ENCODE measurements at regions not wholly inside any gene's neighbourhood (a gene's known extent, or its start where the extent isn't known, plus 50 kb on each side); places are given as distances from the start of the nearest gene placed in this dataset.
"Not testable (repeated sequence)": the region's sequence is repeated elsewhere in the genome, so short reads cannot be mapped to it uniquely, and the experiment has no call there.

DNA sequence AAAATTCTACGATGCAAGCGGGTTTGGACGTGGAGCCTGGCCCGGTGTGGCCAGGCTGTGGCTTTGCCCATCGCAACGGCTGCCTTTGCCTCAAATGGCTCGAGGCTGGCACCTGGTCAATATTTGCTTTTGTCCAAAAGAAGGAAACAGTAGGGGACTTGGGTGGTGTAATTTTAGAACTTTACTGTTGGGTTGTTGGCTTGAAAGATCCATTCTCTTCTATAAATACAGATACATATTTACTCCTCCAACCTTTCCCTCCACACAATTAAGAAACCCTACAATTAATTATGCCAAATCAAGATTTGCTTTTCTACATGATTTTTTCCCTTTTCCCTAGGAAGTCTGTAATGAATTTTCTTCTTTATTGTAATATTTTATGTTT lies 249.0 kb upstream of the PLGLB2 start:
- H3K4me1 Mint-ChIP-seq (ENCODE audit: low read depth, unreplicated experiment); H3K27me3 Mint-ChIP-seq (ENCODE audit: insufficient read depth, unreplicated experiment); BruUV-seq (replicated peaks); H3K36me3 ChIP-seq (ENCODE audit: control insufficient read depth, insufficient read depth, low read length); POLR2A ChIA-PET; H3K9me3 ChIP-seq; H3K27me3 ChIP-seq (replicated peaks; ENCODE audit: control insufficient read depth, insufficient read depth, low read length); DNase-seq; H3K4me3 ChIP-seq (ENCODE audit: low read depth, low read length); CTCF ChIA-PET; H3K9me3 Mint-ChIP-seq (ENCODE audit: unreplicated experiment); H3K4me1 ChIP-seq; H3K27ac Mint-ChIP-seq (ENCODE audit: unreplicated experiment); H3K4me3 Mint-ChIP-seq (ENCODE audit: unreplicated experiment); intact Hi-C loops (cut with micrococcal nuclease; ENCODE audit: unreplicated experiment); H3K36me3 Mint-ChIP-seq (ENCODE audit: insufficient read depth, unreplicated experiment): not testable (repeated sequence)

DNA sequence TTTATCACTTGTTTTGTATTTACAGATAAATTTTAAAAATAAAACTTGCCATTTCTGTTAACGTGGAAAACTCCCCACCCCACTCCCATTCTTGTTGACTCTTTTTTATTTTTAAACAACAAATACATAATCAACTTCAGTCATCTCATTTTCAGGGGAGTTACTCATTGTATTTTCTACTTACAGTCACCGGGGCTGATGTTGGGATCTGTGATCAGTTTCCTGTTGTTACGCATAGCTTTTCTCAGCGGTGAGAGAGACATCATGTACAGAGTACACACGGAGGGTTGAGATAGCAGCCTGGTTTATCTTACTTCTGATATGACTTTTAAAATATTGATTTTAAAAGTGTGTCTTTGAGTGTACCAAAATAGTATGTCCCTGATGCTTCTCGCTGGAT lies 248.0 kb upstream of the PLGLB2 start:
- H3K27ac Mint-ChIP-seq (ENCODE audit: unreplicated experiment); H3K36me3 ChIP-seq (ENCODE audit: control insufficient read depth, insufficient read depth, low read length); POLR2A ChIA-PET; intact Hi-C loops (cut with micrococcal nuclease; ENCODE audit: unreplicated experiment); H3K9me3 Mint-ChIP-seq (ENCODE audit: unreplicated experiment); H3K27me3 Mint-ChIP-seq (ENCODE audit: insufficient read depth, unreplicated experiment); BruUV-seq (replicated peaks); H3K4me1 ChIP-seq; H3K4me1 Mint-ChIP-seq (ENCODE audit: low read depth, unreplicated experiment); H3K4me3 Mint-ChIP-seq (ENCODE audit: unreplicated experiment); H3K27me3 ChIP-seq (replicated peaks; ENCODE audit: control insufficient read depth, insufficient read depth, low read length); H3K9me3 ChIP-seq; CTCF ChIA-PET; H3K4me3 ChIP-seq (ENCODE audit: low read depth, low read length); H3K36me3 Mint-ChIP-seq (ENCODE audit: insufficient read depth, unreplicated experiment); DNase-seq: not testable (repeated sequence)

DNA sequence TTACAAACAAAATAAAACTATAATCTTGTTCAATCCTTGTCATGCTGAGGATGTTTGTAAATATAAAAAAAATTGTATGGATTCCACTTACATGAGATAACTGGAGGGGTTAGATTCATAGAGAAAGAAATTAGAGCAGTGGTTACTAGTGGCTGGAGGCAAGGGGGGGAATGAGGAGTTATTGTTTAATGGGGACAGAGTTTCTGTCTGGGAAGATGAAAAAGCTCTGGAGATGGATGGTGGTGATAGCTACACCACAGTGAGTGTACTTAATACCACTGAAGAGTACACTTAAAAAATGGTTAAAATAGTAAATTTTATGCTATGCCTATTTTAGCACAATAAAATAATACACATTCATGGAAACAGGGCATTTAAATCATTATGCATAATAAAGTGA lies 247.5 kb upstream of the PLGLB2 start:
- H3K9me3 Mint-ChIP-seq (ENCODE audit: unreplicated experiment); H3K36me3 ChIP-seq (ENCODE audit: control insufficient read depth, insufficient read depth, low read length); POLR2A ChIA-PET; H3K27ac Mint-ChIP-seq (ENCODE audit: unreplicated experiment); H3K4me3 ChIP-seq (ENCODE audit: low read depth, low read length); BruUV-seq (replicated peaks); H3K4me3 Mint-ChIP-seq (ENCODE audit: unreplicated experiment); H3K9me3 ChIP-seq; H3K4me1 Mint-ChIP-seq (ENCODE audit: low read depth, unreplicated experiment); CTCF ChIA-PET; DNase-seq; intact Hi-C loops (cut with micrococcal nuclease; ENCODE audit: unreplicated experiment); H3K27me3 Mint-ChIP-seq (ENCODE audit: insufficient read depth, unreplicated experiment); H3K36me3 Mint-ChIP-seq (ENCODE audit: insufficient read depth, unreplicated experiment); H3K27me3 ChIP-seq (replicated peaks; ENCODE audit: control insufficient read depth, insufficient read depth, low read length); H3K4me1 ChIP-seq: not testable (repeated sequence)

DNA sequence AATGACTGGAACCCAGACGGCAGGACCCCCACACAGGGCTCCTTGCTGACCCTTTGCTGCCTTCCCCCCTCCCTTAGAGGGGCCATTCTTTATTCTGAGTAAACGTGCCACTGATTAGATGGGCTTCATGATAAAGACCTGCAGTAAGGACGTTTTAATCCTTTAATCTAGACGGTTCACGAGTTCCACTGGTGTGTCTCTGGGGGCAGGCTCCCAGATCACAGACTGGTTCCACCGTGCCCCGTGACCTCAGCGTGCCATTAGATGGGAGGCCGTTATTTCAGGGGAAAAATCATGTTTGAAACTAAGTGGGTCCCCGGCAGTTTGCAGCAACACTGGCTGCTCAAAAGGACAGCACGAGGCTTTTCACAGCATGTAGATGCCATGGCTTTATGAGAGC lies 246.9 kb upstream of the PLGLB2 start:
- H3K4me3 ChIP-seq (ENCODE audit: low read depth, low read length); H3K4me1 ChIP-seq; H3K27me3 ChIP-seq (replicated peaks; ENCODE audit: control insufficient read depth, insufficient read depth, low read length); H3K4me3 Mint-ChIP-seq (ENCODE audit: unreplicated experiment); H3K4me1 Mint-ChIP-seq (ENCODE audit: low read depth, unreplicated experiment); H3K9me3 Mint-ChIP-seq (ENCODE audit: unreplicated experiment); intact Hi-C loops (cut with micrococcal nuclease; ENCODE audit: unreplicated experiment); H3K27me3 Mint-ChIP-seq (ENCODE audit: insufficient read depth, unreplicated experiment); BruUV-seq (replicated peaks); H3K36me3 Mint-ChIP-seq (ENCODE audit: insufficient read depth, unreplicated experiment); CTCF ChIA-PET; DNase-seq; H3K27ac Mint-ChIP-seq (ENCODE audit: unreplicated experiment); H3K9me3 ChIP-seq; POLR2A ChIA-PET; H3K36me3 ChIP-seq (ENCODE audit: control insufficient read depth, insufficient read depth, low read length): not testable (repeated sequence)

DNA sequence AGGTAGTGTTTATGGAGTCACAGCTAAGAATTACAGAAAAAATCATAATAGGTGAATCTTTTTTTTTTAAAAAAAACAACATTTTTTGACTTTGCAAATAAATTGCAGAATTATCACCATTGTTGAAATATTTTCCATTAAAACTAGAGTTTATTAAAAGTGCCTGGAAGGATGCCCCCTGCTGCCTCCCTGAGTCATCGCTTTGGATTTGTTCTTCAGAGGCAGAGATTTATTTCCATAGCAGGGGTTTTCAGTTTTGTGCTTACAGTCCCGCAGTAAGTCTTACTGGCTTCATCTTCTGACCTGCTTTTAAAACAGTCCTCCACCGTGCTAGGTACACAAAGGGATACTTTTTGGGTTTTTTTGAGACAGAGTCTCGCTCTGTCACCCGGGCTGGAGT lies 244.9 kb upstream of the PLGLB2 start:
- POLR2A ChIA-PET; H3K9me3 ChIP-seq; H3K36me3 Mint-ChIP-seq (ENCODE audit: insufficient read depth, unreplicated experiment); H3K4me1 Mint-ChIP-seq (ENCODE audit: low read depth, unreplicated experiment); H3K9me3 Mint-ChIP-seq (ENCODE audit: unreplicated experiment); H3K4me1 ChIP-seq; DNase-seq; H3K27me3 Mint-ChIP-seq (ENCODE audit: insufficient read depth, unreplicated experiment); CTCF ChIA-PET; H3K36me3 ChIP-seq (ENCODE audit: control insufficient read depth, insufficient read depth, low read length); intact Hi-C loops (cut with micrococcal nuclease; ENCODE audit: unreplicated experiment); H3K27ac Mint-ChIP-seq (ENCODE audit: unreplicated experiment); H3K4me3 ChIP-seq (ENCODE audit: low read depth, low read length); H3K4me3 Mint-ChIP-seq (ENCODE audit: unreplicated experiment); H3K27me3 ChIP-seq (replicated peaks; ENCODE audit: control insufficient read depth, insufficient read depth, low read length); BruUV-seq (replicated peaks): not testable (repeated sequence)

DNA sequence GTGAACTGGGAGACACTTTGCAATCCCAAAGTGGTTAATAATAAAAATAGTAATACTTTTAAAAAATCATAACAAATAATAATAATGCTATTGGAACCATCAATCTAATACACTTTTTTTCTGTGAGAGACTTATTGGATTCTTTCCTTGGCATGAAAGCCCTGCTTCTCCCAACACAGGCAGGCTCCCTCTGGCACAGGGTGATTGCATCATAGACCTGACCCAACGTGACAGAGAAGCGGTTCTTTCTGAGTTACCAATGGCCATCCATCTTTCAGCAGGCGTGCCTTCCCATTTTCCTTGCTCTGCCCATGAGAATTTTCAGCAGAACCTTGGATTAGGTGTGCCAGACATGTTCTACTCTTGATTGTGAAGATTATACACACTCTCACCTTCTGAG lies 242.6 kb upstream of the PLGLB2 start:
- H3K4me3 Mint-ChIP-seq (ENCODE audit: unreplicated experiment); POLR2A ChIA-PET; H3K27ac Mint-ChIP-seq (ENCODE audit: unreplicated experiment); H3K36me3 Mint-ChIP-seq (ENCODE audit: insufficient read depth, unreplicated experiment); H3K9me3 ChIP-seq; H3K27me3 ChIP-seq (replicated peaks; ENCODE audit: control insufficient read depth, insufficient read depth, low read length); H3K27me3 Mint-ChIP-seq (ENCODE audit: insufficient read depth, unreplicated experiment); H3K4me3 ChIP-seq (ENCODE audit: low read depth, low read length); H3K4me1 ChIP-seq; H3K36me3 ChIP-seq (ENCODE audit: control insufficient read depth, insufficient read depth, low read length); H3K4me1 Mint-ChIP-seq (ENCODE audit: low read depth, unreplicated experiment); BruUV-seq (replicated peaks); DNase-seq; H3K9me3 Mint-ChIP-seq (ENCODE audit: unreplicated experiment); CTCF ChIA-PET; intact Hi-C loops (cut with micrococcal nuclease; ENCODE audit: unreplicated experiment): not testable (repeated sequence)

DNA sequence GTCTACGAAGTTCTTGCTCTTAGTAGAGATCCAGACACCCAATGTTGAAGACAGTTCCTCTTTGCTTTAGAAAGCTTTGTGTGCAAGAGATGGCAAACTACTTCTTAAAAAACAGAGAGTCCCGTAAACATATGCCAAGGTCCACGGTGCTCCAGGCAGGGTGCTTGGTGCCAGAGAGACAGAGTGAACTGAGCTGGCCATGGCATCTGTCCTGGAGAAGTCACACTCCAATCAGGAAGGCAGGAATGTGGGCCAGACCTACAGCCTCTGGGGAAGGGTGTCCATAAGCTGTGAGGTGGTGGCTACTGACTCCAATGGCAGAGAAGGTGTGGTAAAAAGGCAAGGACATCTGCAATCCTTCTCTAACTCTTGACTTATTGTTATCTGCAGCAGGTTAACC lies 242.0 kb upstream of the PLGLB2 start:
- H3K9me3 Mint-ChIP-seq (ENCODE audit: unreplicated experiment); H3K27ac Mint-ChIP-seq (ENCODE audit: unreplicated experiment); H3K4me3 ChIP-seq (ENCODE audit: low read depth, low read length); intact Hi-C loops (cut with micrococcal nuclease; ENCODE audit: unreplicated experiment); BruUV-seq (replicated peaks); DNase-seq; H3K9me3 ChIP-seq; H3K4me1 Mint-ChIP-seq (ENCODE audit: low read depth, unreplicated experiment); POLR2A ChIA-PET; H3K36me3 Mint-ChIP-seq (ENCODE audit: insufficient read depth, unreplicated experiment); H3K36me3 ChIP-seq (ENCODE audit: control insufficient read depth, insufficient read depth, low read length); H3K4me3 Mint-ChIP-seq (ENCODE audit: unreplicated experiment); H3K27me3 ChIP-seq (replicated peaks; ENCODE audit: control insufficient read depth, insufficient read depth, low read length); CTCF ChIA-PET; H3K4me1 ChIP-seq; H3K27me3 Mint-ChIP-seq (ENCODE audit: insufficient read depth, unreplicated experiment): not testable (repeated sequence)
